ENCODE measurements at regions not wholly inside any gene's neighbourhood (a gene's known extent, or its start where the extent isn't known, plus 50 kb on each side); places are given as distances from the start of the nearest gene placed in this dataset.

- TF ChIP-seq, protein P1, sequence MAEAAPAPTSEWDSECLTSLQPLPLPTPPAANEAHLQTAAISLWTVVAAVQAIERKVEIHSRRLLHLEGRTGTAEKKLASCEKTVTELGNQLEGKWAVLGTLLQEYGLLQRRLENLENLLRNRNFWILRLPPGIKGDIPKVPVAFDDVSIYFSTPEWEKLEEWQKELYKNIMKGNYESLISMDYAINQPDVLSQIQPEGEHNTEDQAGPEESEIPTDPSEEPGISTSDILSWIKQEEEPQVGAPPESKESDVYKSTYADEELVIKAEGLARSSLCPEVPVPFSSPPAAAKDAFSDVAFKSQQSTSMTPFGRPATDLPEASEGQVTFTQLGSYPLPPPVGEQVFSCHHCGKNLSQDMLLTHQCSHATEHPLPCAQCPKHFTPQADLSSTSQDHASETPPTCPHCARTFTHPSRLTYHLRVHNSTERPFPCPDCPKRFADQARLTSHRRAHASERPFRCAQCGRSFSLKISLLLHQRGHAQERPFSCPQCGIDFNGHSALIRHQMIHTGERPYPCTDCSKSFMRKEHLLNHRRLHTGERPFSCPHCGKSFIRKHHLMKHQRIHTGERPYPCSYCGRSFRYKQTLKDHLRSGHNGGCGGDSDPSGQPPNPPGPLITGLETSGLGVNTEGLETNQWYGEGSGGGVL (tag by site-specific recombination; IDR thresholded peaks at IDR 0.05): 0 out of 2 replicates have a peak, but pooled peaks have one; percentile 21
- TF ChIP-seq ZNF692 (tag by site-specific recombination; IDR thresholded peaks at IDR 0.05) (peak; percentile 42; the same call in 1 of the 2 replicates), ZNF366 (tag by site-specific recombination; conservative IDR thresholded peaks at IDR 0.05) (peak; percentile 1; the same call in 1 of the 2 replicates), ZNF600 (tag by site-specific recombination; IDR thresholded peaks at IDR 0.05) (no peak), ZNF221 (tag by site-specific recombination; IDR thresholded peaks at IDR 0.05; ENCODE audit: borderline replicate concordance) (no peak), SP2 (tag by site-specific recombination; IDR thresholded peaks at IDR 0.05) (no peak), ZSCAN4 (tag by site-specific recombination; IDR thresholded peaks at IDR 0.05) (no peak), ZNF140 (tag by site-specific recombination; IDR thresholded peaks at IDR 0.05) (no peak), ZNF324 (tag by site-specific recombination; IDR thresholded peaks at IDR 0.05) (no peak), ZNF174 (tag by site-specific recombination; IDR thresholded peaks at IDR 0.05) (no peak), HOXD13 (CRISPR knock-in tag; IDR thresholded peaks at IDR 0.05; ENCODE audit: borderline replicate concordance) (peak; percentile 69; the same call in 1 of the 2 replicates), ZNF555 (tag by site-specific recombination; conservative IDR thresholded peaks at IDR 0.05) (no peak), ZNF830 (tag by site-specific recombination; IDR thresholded peaks at IDR 0.05; ENCODE audit: low read depth) (no peak), SCRT2 (tag by site-specific recombination; IDR thresholded peaks at IDR 0.05) (no peak), ZNF585B (tag by site-specific recombination; IDR thresholded peaks at IDR 0.05) (no peak), HOXA7 (CRISPR knock-in tag; IDR thresholded peaks at IDR 0.05; ENCODE audit: borderline replicate concordance) (no peak), KLF10 (tag by site-specific recombination; IDR thresholded peaks at IDR 0.05) (peak; percentile 69), ZIC2 (tag by site-specific recombination; IDR thresholded peaks at IDR 0.05) (peak; percentile 63), ZNF701 (tag by site-specific recombination; IDR thresholded peaks at IDR 0.05) (no peak), HOXC10 (CRISPR knock-in tag; IDR thresholded peaks at IDR 0.05) (no peak), ZNF626 (tag by site-specific recombination; IDR thresholded peaks at IDR 0.05) (no peak), ZBTB44 (tag by site-specific recombination; IDR thresholded peaks at IDR 0.05) (peak; percentile 81)
- TF ChIP-seq, protein P2, sequence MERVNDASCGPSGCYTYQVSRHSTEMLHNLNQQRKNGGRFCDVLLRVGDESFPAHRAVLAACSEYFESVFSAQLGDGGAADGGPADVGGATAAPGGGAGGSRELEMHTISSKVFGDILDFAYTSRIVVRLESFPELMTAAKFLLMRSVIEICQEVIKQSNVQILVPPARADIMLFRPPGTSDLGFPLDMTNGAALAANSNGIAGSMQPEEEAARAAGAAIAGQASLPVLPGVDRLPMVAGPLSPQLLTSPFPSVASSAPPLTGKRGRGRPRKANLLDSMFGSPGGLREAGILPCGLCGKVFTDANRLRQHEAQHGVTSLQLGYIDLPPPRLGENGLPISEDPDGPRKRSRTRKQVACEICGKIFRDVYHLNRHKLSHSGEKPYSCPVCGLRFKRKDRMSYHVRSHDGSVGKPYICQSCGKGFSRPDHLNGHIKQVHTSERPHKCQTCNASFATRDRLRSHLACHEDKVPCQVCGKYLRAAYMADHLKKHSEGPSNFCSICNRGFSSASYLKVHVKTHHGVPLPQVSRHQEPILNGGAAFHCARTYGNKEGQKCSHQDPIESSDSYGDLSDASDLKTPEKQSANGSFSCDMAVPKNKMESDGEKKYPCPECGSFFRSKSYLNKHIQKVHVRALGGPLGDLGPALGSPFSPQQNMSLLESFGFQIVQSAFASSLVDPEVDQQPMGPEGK (tag by site-specific recombination; IDR thresholded peaks at IDR 0.05): peak; percentile 28; the same call in 1 of the 2 replicates
- TF ChIP-seq, protein P3, sequence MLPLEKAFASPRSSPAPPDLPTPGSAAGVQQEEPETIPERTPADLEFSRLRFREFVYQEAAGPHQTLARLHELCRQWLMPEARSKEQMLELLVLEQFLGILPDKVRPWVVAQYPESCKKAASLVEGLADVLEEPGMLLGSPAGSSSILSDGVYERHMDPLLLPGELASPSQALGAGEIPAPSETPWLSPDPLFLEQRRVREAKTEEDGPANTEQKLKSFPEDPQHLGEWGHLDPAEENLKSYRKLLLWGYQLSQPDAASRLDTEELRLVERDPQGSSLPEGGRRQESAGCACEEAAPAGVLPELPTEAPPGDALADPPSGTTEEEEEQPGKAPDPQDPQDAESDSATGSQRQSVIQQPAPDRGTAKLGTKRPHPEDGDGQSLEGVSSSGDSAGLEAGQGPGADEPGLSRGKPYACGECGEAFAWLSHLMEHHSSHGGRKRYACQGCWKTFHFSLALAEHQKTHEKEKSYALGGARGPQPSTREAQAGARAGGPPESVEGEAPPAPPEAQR (tag by site-specific recombination; IDR thresholded peaks at IDR 0.05): no peak
- TF ChIP-seq, protein P4, sequence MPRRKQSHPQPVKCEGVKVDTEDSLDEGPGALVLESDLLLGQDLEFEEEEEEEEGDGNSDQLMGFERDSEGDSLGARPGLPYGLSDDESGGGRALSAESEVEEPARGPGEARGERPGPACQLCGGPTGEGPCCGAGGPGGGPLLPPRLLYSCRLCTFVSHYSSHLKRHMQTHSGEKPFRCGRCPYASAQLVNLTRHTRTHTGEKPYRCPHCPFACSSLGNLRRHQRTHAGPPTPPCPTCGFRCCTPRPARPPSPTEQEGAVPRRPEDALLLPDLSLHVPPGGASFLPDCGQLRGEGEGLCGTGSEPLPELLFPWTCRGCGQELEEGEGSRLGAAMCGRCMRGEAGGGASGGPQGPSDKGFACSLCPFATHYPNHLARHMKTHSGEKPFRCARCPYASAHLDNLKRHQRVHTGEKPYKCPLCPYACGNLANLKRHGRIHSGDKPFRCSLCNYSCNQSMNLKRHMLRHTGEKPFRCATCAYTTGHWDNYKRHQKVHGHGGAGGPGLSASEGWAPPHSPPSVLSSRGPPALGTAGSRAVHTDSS (tag by site-specific recombination; IDR thresholded peaks at IDR 0.05): no peak
Measured at GRCh38 chr13:29909081-29909730, 58.8 kb upstream of the UBL3 start (continued).
